RCC 7860 (cell line): ENCODE measurements at regions not wholly inside any gene's neighbourhood (a gene's known extent, or its start where the extent isn't known, plus 50 kb on each side); places are given as distances from the start of the nearest gene placed in this dataset.

Source experiments
- DNase-seq: peaks from one replicate; pipeline ENCODE4 v3.0.0-alpha.2; 2015; ENCODE audit warnings: low spot score
- FAIRE-seq: peaks from 2 replicates; lab custom pipeline; 2012; peaks lifted over from hg19 to GRCh38; lab: Jason Lieb, UNC

DNA sequence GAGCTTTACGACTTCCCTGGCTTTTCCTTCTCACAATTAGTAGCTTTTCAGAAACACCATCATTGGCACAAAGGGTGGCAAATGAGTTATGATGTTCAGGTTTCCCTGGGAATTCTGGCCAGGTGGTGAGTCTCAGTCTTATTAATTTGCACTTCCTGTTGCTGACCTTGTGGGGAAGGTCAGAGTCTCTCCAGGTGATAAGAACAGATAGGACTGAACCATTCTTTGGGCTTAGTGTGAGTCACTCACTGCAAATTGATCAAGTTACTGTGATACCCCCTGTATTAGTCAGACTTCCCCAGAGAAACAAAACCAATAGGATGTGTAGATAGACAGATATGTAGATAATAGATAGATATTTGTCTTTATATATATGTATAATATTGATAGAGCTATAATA lies 53.8 kb upstream of the RANBP3L start:
- no peak for DNase-seq

DNA sequence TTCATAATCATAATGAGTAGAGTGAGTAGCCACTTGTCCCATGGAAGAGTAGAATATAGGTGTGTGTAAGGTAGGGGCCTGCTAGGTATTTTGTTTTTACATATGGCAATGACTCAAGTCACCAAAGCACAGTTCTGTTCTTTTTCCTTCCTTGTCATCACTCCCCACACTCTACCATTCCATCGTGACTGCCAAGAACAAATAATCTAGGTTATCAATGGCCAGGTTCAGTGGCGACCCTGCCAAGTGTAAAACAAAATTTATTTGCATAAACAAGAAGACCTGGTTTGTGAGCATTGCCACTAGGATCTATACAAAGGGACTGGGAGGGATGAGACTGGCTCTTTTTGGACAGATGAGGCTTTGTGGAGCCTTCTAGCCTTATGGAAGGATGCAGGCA lies 55.2 kb upstream of the RANBP3L start:
- no peak for FAIRE-seq
- DNase-seq = no peak

More for the DNA sequence above, 53.8 kb upstream of the RANBP3L start:
- no peak for FAIRE-seq

DNA sequence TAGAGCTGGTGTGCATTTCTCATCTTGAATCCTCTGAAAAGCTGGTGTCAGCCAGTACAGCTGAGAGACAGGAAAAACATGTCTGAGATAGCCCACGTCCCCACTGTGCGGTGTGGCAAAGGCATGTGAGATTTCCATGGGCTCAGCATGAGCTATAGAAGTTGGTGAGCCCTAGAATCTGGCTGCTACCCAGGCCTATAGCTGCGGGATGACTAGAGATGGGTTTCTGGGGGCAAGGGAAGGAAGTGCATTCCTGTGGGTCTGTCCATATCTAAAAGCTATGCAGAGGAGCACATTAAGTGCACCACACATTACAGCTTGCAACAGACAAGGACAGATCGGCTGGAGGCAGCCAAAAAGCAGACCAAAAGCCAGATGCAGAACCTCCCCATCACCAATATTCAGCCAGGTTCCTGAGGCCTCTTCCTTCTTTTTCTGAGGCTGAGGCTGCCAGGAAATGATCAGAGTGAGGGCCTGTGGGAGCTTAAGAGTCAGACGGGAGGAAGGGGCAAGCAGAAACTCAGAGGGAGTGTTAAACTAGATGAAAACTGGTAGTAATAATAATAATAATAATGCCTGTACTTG lies 55.8 kb upstream of the RANBP3L start:
- DNase-seq (no peak), FAIRE-seq (no peak)

DNA sequence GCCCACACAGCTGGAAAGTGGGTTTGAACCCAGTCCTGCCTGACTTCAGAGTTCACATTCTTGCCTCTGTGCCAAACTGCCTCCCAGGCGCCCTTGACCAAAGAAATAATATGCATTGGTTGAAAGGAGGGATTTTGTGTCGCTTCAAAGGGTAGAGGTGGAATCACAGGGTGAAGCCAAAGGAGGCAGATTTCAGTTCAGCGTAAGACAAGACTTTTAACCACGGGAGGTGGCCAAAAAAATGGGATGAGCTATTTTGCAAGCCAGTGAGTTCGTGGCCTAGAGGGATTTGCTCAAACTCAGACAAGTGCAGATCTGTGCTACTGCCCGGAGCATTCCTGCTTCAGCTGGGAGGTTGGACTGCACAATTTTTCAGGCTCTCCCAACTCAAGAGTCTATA lies 57.6 kb upstream of the RANBP3L start:
- FAIRE-seq = no peak
- no peak for DNase-seq

DNA sequence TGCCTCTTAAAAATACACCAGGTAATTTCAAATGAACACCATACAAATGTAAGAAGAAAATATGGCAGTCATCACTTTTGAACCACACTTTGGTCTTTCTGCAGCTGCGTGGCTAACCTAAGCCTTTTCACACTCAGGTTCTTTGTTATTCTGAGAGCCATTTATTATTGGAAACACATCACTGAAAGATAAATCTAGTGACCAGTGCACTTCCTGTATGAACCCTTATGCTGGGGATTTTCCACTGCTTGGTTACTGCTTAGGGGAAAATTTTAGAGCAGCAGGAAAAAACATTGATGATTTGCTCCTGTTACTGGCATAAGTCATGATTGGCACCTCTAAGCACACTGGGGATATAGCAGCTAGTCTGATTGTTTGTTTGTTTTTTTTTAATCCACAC lies 58.6 kb upstream of the RANBP3L start:
- FAIRE-seq = no peak
- DNase-seq = no peak

DNA sequence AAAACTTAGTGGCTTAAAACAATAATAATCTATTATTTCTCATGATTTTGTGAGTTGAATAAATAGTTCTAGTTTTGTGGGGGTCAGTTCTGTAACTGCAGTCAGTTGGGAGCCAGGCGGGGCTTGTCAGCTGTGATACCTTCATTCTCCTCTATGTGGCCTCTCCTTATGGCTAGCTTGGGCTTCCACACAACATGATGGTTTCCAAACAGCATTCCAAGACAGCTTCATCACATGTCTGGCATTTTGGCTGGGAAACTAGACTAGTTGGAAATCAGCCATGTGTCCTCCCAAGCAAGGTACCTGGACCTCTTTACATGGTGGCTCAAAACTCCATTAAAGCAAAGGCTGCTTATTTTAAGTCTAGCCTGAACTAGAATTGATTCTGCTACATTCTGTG lies 61.4 kb upstream of the RANBP3L start:
- peak; percentile 51 for FAIRE-seq

DNA sequence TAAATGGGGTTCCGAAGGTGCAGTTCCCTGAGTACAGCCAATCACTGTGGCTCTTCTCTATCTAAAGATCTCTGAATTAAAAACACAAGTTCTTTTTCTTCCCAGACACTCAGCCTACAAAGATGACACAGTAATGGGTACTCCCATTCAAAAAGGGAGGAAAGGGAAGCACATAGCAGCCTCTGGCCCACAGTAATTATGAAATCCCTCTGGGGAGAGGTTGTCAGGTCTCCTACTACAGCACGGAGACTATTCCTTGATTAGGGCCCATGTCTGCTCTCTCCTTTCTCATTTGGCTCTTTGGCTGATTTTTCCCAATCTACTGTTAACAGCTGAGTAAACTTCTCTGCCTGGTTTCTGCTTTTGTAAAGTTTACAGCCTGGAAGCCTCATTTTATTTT lies 62.0 kb upstream of the RANBP3L start:
- no peak for FAIRE-seq
- no peak for DNase-seq

More for the DNA sequence above, 61.4 kb upstream of the RANBP3L start:
- DNase-seq = peak; percentile 62

DNA sequence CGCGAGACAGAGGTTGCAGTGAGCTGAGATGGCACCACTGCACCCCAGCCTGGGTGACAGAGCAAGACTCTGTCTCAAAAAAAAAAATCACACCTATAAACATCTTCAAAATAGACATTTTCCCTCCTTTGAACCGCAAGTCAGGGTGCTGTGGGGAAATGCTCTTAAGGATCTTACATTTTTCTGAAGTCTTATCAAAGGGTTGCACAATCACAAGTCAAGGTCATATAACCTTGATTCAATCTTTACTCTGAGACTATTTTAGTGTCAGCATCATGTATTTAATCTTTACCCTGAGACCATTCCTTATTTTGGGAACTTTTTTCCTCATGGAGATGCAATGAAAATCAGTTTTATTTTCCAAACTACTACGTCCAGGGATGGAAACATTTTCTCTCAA lies 62.8 kb upstream of the RANBP3L start:
- no peak for FAIRE-seq
- no peak for DNase-seq

DNA sequence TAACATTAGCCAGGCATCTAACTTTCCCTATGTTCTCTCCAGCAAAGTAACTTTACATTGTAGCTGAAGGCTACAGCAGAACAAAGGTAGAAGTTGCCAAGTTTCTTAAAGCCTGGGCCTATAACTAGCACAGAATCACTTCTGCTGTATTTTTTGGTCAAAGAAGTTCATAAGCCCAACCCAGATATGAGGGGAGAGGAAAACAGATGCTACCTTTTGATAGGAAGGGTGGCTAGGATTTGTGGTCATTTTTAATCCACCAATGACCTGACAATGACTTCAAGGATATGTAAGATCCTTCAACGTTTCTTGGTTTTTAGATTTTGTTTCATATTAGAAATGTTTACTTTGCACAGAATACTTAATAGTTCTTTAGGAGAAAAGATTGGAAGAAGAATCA lies 64.2 kb upstream of the RANBP3L start:
- FAIRE-seq = no peak
- no peak for DNase-seq

DNA sequence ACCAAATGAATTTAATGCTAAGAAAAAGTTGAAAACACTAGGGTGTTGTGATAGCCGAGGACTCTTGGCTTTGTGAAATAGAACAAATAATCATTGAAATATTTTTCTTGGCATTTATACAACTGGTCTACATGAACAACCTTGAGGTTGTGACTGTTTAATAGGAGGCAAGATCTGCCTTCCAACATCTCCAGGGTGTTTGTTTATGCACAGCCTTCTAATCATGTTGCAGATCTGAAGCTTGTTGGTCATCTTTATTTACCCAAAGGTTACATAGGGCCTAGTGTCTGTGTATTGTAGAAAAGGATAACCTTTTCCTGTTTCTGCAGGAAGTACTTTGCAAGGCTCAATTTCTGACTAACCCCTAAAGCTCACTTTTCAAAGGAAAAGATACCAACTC lies 65.2 kb upstream of the RANBP3L start:
- DNase-seq = no peak
- FAIRE-seq = no peak

DNA sequence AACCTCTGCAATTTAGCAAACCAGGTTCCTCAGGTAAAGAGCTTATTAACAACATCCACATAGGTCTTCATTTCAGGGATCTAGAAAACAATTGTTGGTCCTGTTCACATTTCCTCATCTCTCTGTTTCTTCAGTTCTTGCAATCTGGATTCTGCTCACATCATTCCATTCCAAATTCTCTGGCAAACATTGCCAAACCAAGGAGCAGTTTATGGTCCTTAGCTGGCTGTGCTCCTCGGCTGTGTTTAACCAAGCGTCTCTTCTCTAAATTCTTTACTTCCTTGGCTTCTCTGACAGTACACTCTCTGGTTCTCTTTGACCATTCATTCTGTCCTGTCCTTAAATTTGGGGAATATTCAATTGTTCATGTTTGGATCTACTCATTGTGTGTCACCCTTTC lies 65.8 kb upstream of the RANBP3L start:
- FAIRE-seq (peak; percentile 85), DNase-seq (no peak)

DNA sequence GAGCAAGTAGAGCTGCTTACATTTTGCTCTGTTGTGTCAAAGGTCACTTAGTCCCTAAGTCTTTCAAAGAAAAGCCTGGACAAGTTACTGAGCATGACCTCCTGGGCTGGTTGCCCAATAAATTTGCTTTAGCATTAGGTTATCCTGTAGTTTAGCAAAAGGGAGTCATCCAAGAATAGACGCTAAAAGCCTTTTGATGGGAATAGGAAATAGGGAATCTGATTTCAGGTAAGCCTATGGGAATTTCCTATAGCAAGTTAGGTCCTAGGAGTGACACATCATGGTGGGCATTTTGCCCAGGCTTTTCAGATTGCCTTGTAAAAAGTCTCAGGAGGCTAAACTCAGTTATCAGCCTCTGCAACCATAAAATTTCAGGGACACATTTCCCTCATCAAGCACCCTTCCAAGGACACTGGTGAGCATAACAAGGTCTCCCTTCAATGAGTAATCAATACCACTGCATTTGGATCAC lies 67.6 kb upstream of the RANBP3L start:
- FAIRE-seq (no peak), DNase-seq (no peak)

DNA sequence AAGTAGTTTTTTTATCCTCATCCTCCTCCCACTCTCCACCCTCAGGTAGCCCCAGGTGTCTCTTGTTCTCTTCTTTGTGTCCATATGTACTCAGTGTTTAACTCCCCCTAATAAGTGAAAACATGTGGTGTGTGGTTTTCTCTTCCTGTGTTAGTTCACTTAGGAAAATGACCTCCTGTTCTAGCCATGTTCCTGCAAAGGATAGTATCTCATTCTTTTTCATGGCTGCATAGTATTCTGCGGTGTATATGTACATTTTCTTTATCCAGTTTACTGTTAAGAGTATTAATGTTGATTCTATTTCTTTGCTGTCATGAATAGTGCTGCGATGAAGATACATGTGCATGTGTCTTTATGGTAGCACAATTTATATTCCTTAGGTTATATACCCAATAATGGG lies 68.4 kb upstream of the RANBP3L start:
- DNase-seq = no peak
- no peak for FAIRE-seq

DNA sequence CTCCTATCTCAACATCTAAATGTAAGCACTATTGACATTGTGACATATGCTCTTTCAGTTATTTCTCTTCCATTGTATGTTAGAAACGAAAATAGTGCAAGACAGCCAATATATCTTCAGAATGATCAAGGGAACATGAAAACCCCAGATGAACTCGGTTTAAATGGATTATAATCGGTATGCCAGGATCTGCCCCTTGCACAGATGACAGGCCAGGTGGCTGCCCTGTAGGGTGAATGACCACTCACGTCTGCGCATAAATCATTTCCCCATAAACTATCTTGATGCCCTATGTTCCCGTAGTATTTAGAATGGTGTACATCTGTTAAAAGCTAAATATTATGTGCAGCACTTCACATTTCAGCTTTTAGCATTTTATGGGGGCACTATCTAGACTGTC lies 69.7 kb upstream of the RANBP3L start:
- no peak for FAIRE-seq
- DNase-seq = no peak

DNA sequence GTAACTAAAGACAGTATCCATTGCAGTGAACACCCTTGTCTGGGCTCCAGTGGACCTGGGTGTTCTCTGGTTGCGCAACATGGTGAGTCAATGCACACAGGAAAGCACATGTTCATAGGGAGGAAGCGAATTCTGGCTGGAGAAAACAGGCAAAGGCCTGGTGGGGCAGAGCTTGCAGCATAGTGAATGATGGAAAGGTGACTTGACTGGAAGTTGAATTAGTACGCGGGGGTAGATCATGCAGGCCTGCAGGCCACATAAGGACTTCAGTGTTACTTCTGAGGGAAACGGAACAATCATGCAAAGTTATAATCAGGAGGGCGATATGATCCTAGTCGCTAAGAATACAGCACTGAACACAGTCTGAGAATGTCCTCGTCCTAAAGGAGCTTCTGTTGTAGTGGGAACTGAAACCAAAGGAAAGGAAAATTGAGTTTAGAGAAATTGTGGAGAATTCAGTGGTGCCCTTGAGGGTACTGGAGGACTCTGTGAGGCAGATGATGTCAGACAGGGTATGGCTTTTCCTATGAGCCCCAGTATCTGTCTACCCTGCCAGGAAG lies 71.9 kb upstream of the RANBP3L start:
- peak; percentile 69 for FAIRE-seq
- peak; percentile 65 for DNase-seq

DNA sequence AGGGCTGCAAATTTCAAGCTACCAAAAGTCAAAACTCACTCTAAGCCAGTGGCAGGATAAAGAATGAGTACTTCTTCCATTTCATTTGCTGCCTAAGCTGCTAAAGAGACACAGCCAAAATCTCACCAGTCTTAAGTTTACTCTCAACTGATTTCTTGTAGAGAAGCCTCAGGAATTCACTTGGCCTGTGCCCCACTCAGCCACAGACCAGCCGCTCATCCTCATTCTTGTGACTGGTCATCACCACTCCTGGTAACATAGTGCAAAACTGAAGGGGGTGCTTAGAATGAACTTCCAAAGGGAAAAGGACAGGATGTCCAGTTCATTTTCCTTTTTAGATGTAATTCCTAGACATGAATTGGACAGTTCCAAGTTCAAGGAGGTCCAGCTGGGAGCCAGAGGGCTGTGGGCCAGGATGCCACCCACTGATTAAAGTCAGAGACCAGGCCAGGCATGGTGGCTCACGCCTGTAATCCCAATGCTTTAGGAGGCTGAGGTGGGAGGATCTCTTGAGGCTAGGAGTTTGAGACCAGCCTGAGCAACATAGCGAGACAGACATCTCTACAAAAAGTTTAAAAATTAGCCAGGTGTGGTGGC lies 72.7 kb upstream of the RANBP3L start:
- FAIRE-seq = peak; percentile 87
- peak; percentile 74 for DNase-seq

DNA sequence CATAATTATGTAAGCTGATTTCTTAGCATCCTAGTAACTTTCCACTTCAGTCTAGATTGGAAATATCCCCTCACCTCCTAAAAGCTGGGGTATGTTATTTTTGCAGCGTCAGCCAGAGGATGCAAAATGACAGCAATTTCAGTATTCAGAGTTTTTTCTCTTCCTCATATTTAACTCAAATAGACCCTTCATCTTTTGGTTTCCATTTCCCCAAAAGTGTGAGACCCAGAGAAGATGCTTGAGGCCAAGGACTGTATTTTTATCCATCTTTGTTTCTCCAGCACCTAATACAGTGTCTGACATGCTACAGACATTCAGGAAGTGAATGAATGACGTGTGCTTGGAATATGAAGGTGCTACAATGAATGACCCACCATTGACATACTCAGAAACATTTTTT lies 75.5 kb upstream of the RANBP3L start:
- DNase-seq (no peak), FAIRE-seq (no peak)

DNA sequence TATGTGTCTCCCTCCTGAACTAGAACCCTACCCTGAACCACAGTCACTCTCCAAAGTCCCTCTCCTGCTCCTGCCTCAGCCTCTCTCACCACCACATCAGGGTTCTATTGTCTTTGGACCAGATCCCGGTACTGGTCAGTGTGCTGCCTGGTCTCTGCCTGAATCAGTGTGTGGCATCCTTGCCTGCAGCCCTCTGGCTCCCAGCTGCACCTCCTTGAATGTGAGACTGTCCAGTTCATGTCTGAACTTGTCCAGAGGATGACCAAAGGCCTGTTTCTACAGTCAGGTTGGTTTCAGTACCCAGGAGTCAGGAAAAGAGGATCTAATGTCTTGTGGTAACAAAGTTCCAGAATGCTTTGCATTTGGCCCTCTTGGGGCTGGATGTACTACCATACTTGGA lies 76.8 kb upstream of the RANBP3L start:
- DNase-seq (no peak), FAIRE-seq (no peak)

DNA sequence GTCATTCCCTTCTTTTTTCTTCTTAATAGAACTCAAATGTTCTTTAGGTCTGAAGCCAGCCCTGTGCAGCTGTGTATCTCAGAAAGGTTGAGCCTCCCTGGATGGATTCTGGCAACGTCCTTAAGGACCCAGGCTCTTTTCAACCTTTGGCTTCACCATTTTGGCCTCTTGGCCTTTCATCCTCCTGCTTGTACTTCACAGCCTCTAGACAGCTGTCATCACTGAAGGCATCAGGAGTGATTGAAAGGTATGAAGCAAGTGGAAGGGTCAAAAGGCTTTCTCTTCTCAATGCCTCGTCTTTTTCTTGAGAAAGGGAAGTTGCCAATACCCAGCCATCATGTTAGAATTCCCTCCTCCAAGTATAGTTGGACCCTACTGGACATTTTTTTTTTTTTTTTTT lies 81.2 kb upstream of the RANBP3L start:
- no peak for DNase-seq
- no peak for FAIRE-seq

DNA sequence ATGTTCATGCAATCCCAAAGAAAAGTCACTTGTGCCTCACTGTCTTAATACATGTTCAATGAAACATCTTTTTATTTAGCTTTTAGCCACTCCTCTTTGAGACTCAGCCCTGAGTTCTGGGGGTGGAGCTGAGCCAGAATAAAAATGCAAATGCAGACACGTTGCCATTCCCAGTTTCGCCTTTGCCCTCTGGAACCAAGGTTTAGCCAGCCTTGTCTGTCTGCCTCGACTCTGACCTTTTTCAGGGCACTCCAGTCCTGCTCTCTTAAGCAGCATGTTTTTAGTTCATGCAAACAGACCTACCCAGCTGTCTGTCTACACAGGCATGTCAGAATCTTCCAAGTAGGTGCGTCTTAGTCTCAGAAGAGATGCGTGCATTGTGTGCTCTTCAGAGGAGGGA lies 82.2 kb upstream of the RANBP3L start:
- no peak for DNase-seq
- no peak for FAIRE-seq

DNA sequence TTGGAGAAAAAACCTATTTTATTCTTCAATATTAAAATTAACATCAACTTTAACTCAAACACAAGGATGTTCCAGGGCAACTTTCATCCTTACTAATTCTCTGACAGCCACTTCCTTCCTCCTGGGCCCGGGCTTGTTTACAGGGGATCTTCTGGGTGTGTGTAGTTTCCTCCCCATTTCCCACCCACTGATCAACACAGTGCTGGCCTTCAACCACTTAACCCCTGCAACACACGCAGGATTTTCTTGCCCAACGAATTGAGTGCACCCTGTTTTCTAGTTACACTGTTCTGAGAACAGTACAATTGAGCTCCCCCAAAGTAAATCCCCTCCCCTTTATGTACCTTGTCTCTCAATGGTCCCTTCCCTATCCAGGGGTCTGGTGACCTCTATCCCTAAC lies 83.1 kb upstream of the RANBP3L start:
- no peak for FAIRE-seq

DNA sequence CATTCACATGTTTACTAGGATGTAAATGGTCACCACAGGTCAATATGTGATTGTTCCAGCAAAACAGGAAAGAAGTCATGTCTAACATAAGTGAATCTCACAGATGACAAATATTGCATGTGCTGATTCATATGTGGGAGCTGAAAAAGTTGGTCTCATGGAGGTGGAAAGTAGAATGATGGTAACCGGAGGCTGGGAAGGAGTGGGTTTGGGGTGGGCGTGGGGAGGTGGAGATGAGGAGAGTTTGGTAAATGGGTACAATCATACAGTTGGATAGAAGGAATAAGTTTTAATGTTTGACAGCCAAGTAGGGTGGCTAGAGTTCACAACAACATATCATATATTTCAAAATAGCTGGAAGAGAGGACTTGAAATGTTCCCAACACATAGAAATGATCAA lies 83.8 kb upstream of the RANBP3L start:
- DNase-seq (no peak), FAIRE-seq (no peak)

More for the DNA sequence above, 83.1 kb upstream of the RANBP3L start:
- no peak for DNase-seq

DNA sequence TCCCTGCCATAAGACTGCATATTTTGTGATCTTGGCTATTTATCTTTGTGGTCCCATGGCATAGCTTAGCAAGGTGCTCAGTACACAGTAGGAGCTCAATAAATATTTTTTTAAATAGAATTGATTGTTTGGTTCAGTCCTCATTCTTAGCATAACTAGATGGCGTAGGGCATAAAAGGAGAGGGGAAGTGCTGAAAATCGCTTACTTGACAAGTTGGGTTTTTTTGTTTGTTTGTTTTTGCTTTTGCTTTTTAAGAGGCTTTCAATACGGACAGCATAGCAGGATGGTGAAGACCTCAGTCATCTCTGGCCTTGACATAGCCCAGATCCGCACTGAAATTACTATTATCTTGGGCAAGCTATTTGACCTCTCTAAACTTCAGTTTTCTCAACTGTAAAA lies 86.6 kb upstream of the RANBP3L start:
- FAIRE-seq (no peak), DNase-seq (no peak)
